GM18520 (cell line): ENCODE measurements at regions not wholly inside any gene's neighbourhood (a gene's known extent, or its start where the extent isn't known, plus 50 kb on each side); places are given as distances from the start of the nearest gene placed in this dataset.

Experiments
- ATAC-seq: cut with Tn5 transposase; IDR thresholded peaks from one replicate; pipeline ENCODE4 v1.9.1; 2021; ENCODE audit not compliant: unreplicated experiment

GRCh38 chr2:226338825-226339224, 460.8 kb downstream of the IRS1 start:
- no peak for ATAC-seq

- no peak for ATAC-seq
These were observed 461.5 kb downstream of the IRS1 start for GRCh38 chr2:226337941-226338600.

- no peak for ATAC-seq
These were observed 463.3 kb downstream of the IRS1 start for GRCh38 chr2:226336283-226336682.

DNA sequence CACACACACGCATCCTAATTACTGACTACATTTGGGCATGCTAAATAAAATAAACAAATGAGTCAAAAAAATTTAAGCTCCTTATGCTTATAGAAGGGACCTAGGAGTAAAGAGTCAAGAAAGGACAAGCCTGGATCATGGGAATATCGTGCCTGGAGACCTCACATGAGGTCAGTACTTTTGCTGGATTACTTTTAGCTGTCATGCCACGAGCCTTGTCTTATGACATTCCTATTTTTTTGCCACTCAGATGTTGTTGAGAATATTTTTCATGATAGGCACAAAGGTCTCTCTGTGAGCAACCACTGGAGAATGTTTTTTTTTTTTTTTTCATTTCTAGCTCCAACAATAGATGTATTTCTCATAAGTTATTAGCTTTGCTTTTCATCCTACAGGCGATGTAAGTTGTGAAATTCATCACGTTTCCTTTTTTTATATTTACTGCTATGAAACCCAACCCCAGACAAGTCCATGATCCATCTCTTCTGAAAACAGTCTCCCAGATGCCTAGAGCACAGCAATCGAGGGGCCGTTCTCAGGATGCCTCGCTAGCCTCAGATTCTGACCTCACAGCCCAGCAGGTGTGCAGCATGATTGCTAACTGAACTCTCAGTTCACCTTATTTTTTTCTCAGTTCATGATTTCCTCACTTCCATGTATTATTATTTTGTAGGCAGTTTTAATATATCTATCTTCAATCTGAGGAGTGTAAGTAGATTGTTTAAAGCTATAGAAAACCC, 464.5 kb downstream of the IRS1 start:
- no peak for ATAC-seq

DNA sequence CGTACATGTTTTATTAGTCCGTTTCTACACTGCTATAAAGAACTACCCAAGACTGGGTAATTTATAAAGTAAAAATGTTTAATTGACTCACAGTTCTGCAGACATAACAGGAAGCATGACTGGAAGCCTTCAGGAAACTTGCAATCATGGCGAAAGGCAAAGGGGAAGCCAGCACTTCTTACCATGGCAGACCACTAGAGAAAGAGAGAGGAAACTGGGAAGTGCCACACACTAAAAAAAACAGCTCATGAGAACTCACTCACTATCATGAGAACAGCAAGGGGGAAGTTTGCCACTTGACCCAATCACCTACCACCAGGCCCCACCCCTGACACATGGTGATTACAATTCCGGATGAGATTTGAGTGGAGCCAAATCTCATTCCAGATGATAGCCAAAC, 466.2 kb downstream of the IRS1 start:
- ATAC-seq = no peak

DNA sequence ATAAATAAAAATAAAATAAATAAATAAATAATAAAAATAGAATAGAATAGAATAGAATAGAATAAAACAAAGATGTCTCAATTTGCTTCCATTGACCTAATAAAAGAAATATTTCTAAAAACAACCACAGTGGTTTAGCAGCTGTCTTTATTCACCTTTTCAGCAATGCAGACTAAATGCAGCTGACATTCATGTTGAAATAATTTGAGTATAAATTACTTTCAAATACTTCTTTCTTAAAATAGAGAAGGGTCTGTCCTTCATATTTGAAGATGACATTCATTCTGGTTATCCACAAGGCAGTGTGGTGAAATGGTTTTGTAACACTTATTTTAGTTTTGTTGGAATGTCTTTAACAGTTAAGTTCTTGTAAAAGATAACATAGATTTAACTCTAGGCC, 469.4 kb downstream of the IRS1 start:
- no peak for ATAC-seq

DNA sequence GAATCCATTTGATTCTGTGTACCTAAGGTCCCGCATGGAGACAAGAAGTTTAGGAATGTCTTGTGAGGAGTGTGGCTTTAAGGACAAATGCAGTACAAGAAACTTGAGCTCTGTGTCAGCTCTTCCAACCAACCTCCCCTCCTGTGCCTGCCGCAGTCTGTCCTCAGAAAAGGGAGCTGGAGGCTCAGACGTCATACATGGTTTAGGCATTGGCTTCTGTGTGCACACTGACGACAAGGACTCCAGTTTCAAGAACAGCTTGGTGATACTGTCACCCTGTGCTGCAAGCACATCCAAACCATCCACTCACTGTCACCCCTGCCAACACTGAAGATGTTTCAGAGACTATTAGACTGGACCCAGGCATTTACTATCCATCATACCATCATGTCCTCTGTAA, 470.4 kb downstream of the IRS1 start:
- ATAC-seq = no peak

GRCh38 chr2:226327830-226328229, 471.8 kb downstream of the IRS1 start:
- ATAC-seq = no peak

GRCh38 chr2:226325526-226325925, 474.1 kb downstream of the IRS1 start:
- ATAC-seq = no peak

DNA sequence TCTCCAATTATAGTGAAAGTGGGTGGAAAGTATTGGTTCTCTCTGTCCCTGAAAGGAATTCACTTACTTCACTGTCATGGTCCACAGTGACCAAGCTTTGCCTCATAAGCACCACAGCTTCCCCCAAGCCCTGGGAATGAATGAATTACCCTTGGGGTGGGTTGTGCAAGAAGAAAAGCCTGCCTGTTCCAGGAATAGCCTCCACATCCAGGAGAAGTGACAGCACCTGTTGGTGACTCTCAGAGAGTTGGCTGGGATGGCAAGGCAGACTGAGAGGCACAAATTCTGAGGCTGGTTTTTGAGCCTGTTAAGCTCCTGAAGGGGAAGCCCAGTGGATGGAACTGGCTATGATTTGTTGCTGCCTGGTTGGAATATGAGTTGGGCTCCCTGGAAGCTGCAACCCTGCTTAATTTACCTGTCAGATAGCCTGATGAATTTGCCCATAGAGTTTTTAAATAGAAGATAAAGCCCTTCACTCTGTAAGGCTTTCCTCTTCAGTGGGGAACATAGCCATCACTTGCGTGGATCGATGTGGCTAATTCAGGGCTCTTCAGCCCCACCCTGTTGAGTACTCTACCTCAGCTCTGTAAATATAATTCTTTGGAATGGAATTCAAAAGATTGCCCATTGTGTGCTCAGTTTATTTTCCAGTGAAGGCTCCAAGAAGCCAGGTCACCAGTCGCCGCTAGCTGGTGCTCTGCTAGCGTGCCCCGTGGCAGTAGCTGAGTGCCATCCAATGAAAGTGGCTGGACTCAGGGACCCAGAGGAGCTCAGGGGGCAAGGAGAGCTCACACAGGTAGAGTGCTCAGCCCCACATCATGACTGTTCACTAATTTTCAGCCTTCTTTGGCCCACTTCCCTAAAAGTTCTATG, 479.3 kb downstream of the IRS1 start:
- ATAC-seq = no peak

GRCh38 chr2:226317970-226318369, 481.6 kb downstream of the IRS1 start:
- no peak for ATAC-seq

- ATAC-seq = no peak
These were observed 486.6 kb downstream of the IRS1 start for GRCh38 chr2:226313060-226313459.

GRCh38 chr2:226312155-226312554, 487.5 kb downstream of the IRS1 start:
- ATAC-seq = no peak

DNA sequence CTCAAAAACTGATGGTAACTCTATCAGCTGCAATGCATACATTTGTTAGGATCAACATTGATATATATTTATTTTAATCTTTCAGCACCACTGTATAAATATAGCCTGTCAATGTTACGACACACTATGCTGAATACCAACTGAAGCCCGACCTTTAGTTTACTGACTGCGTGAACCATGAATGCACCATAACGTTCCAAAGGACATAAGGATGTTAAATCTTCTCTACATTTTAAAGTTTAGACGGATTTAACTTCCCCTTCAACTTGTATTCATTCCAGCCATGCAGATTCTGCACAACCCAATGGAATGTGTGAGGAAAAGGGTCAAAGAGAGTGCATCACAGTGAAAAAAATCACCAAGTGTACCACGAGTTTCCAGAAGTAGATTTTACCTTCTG, 489.5 kb downstream of the IRS1 start:
- no peak for ATAC-seq

DNA sequence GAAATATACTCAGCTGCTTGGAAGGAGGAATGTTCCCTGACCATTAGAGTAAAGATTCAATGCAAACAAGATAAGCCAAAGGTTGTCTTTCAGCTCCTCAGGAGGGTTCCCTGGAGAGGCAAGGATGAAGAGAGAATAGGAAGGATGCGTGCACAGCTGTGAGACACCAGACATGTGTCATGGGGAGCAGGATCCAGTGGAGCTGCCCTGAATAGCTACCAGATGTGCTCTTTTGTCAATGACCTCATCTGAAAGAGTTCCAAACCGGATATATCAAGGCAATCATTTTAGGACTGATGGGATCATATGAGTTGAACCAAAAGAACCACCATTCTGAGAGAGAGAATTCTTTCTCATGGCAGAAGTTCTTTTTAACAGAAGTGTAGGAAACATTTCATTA, 490.6 kb downstream of the IRS1 start:
- no peak for ATAC-seq

GRCh38 chr2:226308323-226308680, 491.3 kb downstream of the IRS1 start:
- no peak for ATAC-seq

DNA sequence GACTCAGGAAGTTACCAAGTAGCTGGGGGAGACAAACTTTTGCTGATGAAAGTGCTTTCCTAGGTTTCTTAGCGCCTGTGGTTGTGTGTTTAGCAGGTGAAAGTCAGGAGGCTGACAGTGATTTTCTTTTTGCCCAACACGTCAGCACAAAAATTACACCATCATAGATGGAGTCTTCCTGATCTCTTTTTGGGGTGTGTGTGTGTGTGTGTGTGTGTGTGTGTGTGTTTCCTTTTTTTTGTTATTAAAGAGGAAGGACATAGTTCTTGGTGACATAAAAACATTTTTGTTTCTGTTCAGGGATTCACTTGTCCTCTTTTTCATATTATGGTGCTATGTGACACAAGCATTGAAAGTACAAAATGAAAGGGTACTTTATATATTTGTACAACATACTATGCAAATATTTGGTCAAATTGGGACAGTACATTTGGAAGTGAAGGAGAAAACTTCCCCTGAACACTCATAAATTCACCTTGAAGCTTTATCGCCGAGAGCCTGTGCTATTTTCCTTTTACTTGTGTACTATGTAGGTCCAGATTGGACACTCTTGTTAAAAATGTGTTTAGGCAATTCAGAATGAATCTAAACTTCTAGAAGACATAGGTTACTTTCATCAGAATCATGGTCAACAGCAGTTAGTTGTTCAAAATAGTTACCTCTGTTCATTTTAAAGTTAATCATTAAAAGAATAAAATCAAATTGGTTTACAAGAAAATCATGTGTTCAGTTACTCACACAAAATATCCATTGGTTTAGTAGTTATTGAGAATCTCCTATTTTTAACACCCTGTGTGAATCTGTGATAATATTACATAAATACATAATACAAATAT, 491.9 kb downstream of the IRS1 start:
- ATAC-seq = no peak

DNA sequence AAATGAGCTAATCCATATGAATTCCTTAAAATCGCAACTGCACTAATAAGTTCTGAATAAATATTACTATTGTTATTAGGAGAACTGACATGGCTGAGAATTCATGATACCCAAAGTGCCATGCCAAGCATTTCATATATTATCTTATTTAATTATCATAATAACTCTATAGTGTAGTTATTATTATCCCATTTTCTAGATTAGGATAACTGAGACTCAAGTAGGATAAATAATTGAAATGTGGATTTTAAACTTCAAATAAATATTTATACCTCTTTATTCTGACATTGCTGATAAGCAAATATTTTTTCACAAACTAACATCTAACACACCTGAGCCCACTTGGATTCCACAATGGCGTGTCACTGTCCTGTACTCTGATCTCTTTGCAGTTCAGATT, 492.7 kb downstream of the IRS1 start:
- ATAC-seq = no peak

- ATAC-seq = no peak
These were observed 495.3 kb downstream of the IRS1 start for GRCh38 chr2:226304308-226304707.

- no peak for ATAC-seq
These were observed 495.9 kb downstream of the IRS1 start for GRCh38 chr2:226303707-226304106.
